ENCODE measurements at regions not wholly inside any gene's neighbourhood (a gene's known extent, or its start where the extent isn't known, plus 50 kb on each side); places are given as distances from the start of the nearest gene placed in this dataset.
"Not testable (repeated sequence)": the region's sequence is repeated elsewhere in the genome, so short reads cannot be mapped to it uniquely, and the experiment has no call there.

DNA sequence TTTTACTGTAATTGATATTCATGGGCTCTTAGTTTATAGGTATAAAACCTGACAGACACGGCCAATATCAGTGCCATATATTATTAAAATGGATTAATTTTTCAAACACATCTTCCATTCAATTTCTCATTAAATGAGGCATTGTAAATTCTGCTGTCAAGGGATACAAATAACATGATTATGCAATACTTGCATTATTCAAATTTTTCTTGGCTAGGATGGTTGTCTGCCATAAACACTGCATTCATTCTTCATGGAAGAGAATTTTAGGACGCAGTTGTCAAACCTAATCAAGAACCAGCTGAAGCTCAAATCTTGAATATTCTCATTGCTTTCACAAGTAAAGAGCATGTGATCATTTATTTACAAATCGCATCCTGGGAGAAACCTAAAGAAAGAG is 255.6 kb downstream of the RDH14 start:
- no peak for FAIRE-seq

DNA sequence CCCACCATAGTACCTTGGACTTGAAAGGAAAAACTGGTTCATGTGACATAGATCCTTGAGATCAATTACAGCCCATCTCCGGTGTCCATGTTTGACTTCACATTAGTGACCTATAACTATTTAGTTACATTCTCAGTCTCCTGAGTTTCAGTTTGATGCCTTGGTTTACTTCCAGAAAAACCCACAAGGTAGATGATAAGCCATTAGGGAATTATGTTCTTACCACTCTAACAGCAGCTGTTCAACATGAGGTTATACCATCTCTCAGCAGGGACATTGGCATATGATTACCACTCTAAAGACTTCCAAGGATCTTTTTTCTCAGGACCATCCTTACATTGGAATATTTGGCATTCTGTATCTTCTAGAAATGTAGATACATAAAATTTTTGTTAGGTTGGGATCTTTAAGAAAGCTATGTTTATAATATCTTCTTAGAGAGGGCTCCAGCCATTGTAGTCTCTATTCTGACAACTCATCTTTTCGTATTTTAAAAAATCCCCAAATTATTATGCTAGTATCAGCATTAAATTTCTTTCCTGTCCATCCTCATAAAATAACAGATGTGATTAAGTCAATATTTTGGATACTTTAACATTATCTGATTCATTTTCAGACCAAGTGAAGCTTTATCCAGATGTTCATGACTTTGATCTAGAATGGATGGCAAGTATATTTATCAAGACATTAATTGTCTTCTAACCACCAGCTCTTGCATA is 258.9 kb downstream of the RDH14 start:
- no peak for FAIRE-seq

DNA sequence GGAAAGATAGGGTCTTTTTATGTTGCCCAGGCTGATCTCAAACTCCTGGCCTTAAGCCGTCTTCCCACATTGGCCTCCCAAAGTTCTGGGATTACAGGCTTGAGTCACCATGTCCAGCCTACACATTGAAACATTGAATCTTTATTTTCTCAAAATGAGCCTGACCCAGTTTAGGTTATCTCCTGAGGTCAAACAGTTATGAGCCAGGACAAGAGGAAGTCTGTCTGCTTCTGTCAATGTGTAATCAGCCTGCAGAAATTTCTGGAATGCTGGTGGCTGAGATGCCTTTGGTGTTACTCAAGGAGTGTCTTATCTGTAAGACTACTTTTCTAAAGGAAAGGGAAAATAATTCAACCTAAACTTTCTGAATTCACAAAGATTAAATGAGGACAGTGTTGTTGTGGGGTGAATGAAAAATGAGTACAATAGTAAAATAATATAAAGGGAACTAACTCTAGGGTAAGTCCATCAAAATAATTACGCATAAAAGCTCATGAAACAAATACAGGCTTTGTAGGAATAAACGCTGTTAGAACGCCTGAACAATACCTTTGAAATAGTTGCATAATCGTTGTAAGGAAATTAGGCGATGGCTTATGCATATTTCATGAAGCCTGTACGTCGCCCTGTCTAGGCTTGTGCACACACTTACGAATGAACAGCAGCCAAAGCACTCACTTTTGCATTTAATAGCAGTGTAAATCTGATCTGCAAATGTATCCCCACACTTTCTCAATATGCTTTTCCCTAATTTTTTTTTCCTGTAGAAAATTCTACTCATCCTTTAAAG is 260.8 kb downstream of the RDH14 start:
- FAIRE-seq, result no peak

- no peak for FAIRE-seq
Observed at GRCh38 chr2:18297534-18298058, 262.9 kb downstream of the RDH14 start.

GRCh38 chr2:18290386-18290785 is 270.1 kb downstream of the RDH14 start:
- no peak for FAIRE-seq

DNA sequence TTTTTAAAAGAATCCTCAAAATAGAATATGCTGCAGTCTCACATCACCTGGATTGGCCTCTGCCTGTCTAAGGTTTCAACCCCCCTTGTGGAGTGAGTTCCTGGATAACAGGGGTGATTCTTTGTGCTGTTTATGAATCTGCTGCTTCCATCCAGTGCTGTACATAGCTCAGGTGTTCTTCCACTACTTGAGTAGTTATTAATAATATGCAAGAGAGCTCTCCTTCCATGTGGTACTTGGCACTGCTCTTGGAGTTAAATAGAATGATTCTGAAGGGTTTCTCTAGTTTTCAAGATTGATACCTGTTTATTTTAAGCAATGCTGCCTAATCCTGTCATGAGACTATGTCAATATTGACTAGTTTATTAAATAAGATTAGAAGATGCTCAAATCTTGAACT is 273.6 kb downstream of the RDH14 start:
- no peak for FAIRE-seq

- FAIRE-seq, result no peak
Observed at GRCh38 chr2:18284331-18284730, 276.1 kb downstream of the RDH14 start.

- no peak for FAIRE-seq
Observed at GRCh38 chr2:18282026-18282425, 278.4 kb downstream of the RDH14 start.

DNA sequence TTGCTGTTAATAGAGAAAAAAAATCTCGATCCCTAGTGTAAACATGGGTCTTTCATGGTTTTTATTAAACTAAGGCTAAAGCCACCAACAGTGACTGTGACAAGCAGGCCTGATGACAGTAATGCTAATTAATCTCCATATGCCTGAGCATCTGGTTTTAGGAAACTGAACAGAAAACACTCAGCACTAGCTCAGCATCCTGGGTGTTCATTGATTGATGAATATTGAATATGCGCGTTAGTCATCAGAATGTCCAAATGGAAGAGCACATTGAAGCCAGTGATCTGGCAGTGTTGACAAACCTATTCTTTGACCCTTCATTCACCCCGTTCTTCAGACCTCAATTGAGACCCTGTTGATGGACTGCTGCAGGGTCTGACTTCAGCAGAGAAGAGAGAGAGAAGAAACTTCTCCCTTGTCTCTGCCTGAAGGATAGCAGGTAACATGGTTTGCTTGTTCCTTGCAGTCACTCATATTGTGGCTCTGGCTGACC is 283.8 kb downstream of the RDH14 start:
- no peak for FAIRE-seq

DNA sequence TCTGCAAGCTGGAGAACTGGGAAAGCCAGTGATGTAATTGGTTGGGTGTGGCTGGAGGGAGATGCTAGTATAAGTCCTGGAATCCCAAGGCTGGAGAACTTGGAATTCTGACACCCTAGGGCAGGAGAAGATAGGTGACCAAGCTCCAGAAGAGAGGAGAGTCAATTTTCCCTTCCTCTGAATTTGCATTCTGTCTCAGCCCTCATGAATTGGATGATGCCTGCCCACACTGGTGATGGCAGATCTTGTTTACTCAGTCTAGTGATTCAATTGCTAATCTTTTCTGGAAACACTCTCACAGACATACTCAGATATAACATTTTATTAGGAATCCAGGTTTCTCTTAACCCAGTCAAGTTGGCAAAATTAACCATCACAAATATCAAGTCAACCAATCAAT is 287.2 kb downstream of the RDH14 start:
- no peak for FAIRE-seq

GRCh38 chr2:18272148-18272494 is 288.3 kb downstream of the RDH14 start:
- FAIRE-seq, result no peak

DNA sequence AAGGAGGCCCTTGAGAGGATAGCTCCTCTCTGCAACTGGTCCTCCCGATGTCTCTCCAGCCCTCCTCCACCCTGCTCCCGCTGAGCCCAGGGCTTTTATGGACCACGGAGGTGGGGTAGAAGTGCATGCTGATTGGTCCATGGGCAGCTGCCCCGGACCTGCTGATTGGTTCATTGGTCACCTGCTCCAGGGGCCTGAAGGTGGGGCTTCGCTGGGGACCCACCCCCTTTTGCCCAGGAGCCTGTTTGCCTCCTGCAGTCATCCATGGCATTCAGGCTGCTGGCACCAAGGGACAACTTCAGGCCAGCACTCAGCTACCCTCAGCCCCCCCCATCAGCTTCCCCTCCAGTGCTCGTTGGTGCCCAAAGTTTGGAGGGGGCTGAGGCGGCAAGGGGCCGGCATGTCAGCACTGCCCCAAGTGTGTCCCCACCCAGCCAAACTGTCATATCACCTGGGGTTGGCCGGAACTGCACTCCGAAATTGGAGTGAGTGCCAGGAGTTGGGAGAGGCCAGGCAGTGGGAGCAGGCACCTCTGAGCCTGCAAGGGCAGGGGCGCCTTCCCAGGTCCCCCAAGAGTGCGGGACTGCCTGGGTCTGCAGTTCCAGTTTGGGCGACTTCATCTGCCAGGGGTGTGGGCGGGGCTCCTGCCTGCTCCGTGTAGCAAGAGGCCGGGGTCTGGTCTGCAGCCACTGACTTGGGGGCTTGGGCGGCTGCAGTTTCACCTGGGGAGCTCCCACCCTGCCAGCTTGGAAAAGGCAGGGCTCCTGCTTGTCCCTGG is 288.9 kb downstream of the RDH14 start:
- no peak for FAIRE-seq

DNA sequence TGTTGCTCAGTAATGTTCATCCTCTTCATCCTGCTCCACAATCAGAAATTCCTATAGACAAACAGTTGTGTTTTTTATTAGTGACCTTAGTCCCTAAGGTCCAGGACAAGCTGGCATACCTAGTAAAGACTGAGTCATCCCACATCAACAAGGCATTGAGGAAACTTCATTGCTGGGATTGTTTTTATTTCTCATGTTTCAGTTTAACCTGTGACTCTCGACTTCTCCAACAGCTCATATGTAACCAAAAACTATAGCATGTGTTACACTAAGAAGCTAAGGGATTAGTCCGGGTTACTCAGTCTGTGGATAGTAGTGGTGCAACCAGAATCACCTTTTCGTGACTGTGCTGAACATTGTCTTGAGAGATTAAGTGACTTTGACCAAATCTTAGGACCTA is 292.1 kb downstream of the RDH14 start:
- FAIRE-seq, result no peak

GRCh38 chr2:18267501-18267900 is 293.0 kb downstream of the RDH14 start:
- no peak for FAIRE-seq

DNA sequence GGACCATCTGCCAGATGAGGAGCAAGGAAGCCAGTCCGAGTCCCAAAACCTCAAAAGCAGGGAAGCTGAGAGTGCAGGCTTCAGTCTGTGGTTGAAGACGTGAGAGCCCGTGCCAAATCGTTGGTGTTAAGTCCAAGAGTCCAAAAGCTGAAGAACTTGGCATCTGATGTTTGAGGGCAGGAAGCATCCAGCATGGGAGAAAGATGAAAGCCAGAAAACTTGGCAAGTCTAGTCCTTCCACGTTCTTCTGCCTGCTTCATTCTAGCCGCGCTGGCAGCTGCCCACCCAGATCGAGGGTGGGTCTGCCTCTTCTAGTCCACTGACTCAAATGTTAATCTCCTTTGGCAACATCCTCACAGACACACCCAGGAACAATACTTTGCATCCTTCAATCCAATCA is 293.8 kb downstream of the RDH14 start:
- FAIRE-seq, result not testable (repeated sequence)

- no peak for FAIRE-seq
Observed at GRCh38 chr2:18265614-18266586, 294.6 kb downstream of the RDH14 start.

GRCh38 chr2:18262601-18263000 is 297.9 kb downstream of the RDH14 start:
- no peak for FAIRE-seq

GRCh38 chr2:18253686-18254197 is 306.7 kb downstream of the RDH14 start:
- no peak for FAIRE-seq

GRCh38 chr2:18251486-18251885 is 309.0 kb downstream of the RDH14 start:
- FAIRE-seq, result no peak

- no peak for FAIRE-seq
Observed at GRCh38 chr2:18247282-18248110, 313.0 kb downstream of the RDH14 start.

- no peak for FAIRE-seq
Observed at GRCh38 chr2:18245375-18245774, 315.1 kb downstream of the RDH14 start.
